Astrocyte (in vitro differentiated cells and primary cell): ENCODE measurements at regions not wholly inside any gene's neighbourhood (a gene's known extent, or its start where the extent isn't known, plus 50 kb on each side); places are given as distances from the start of the nearest gene placed in this dataset.

ENCODE experiments used
- EZH2 ChIP-seq: IDR thresholded peaks from 2 replicates; pipeline ENCODE4 v1.6.1; 2012; ENCODE audit warnings: mild to moderate bottlenecking, low read length, inconsistent platforms; ENCODE audit not compliant: insufficient read depth
- TF ChIP-seq, protein P1 (sequence below): IDR thresholded peaks from 2 replicates; pipeline ENCODE4 v1.5.1; 2011; ENCODE audit warnings: low read depth, mild to moderate bottlenecking, inconsistent platforms, low read length, moderate library complexity; ENCODE audit not compliant: insufficient read depth

- TF ChIP-seq, protein P1, sequence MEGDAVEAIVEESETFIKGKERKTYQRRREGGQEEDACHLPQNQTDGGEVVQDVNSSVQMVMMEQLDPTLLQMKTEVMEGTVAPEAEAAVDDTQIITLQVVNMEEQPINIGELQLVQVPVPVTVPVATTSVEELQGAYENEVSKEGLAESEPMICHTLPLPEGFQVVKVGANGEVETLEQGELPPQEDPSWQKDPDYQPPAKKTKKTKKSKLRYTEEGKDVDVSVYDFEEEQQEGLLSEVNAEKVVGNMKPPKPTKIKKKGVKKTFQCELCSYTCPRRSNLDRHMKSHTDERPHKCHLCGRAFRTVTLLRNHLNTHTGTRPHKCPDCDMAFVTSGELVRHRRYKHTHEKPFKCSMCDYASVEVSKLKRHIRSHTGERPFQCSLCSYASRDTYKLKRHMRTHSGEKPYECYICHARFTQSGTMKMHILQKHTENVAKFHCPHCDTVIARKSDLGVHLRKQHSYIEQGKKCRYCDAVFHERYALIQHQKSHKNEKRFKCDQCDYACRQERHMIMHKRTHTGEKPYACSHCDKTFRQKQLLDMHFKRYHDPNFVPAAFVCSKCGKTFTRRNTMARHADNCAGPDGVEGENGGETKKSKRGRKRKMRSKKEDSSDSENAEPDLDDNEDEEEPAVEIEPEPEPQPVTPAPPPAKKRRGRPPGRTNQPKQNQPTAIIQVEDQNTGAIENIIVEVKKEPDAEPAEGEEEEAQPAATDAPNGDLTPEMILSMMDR, result no peak
- TF ChIP-seq EZH2, result no peak
Measured at GRCh38 chr7:90081621-90082020, 72.6 kb upstream of the STEAP1 start.
